Right lobe of liver (tissue), 6 donors: ENCODE measurements at regions not wholly inside any gene's neighbourhood (a gene's known extent, or its start where the extent isn't known, plus 50 kb on each side); places are given as distances from the start of the nearest gene placed in this dataset.

Source experiments
- ATAC-seq, 4 donors: fragments of 200-7000 bp; cut with Tn5 transposase; one replicate each; pipeline ENCODE4 v1.9.1; 2020; ENCODE audit warnings: mild to moderate bottlenecking in 4 of 4, moderate library complexity in 4 of 4
- DNase-seq, 3 donors: peaks; one replicate each; pipeline ENCODE4 v3.0.0-alpha.2; 2020
- H3K27ac ChIP-seq, 3 donors: fragments of 200-600 bp; one replicate each; pipeline ENCODE4 v1.8.0; 2022
- H3K27me3 ChIP-seq, 2 donors: fragments of 200-600 bp; one replicate each; pipeline ENCODE4 v1.8.0; 2022
- H3K36me3 ChIP-seq, 4 donors: fragments of 200-600 bp; sonication (generic) in 1 of 4; one replicate each; pipeline versions ENCODE4 v1.5.1 to v1.8.0; 2017 to 2022; ENCODE audit warnings: control low read depth in 1 of 4
- H3K4me1 ChIP-seq, 4 donors: fragments of 200-600 bp; sonication (generic) in 1 of 4; one replicate each; pipeline versions ENCODE4 v1.5.1 to v1.8.0; 2017 to 2022; ENCODE audit warnings: control low read depth in 1 of 4
- H3K4me3 ChIP-seq, 3 donors: fragments of 200-600 bp; one replicate each; pipeline ENCODE4 v1.8.0; 2022
- H3K9me3 ChIP-seq, 4 donors: fragments of 200-600 bp; sonication (generic) in 1 of 4; one replicate each; pipeline versions ENCODE4 v1.5.1 to v1.8.0; 2017 to 2022; ENCODE audit warnings: control low read depth in 1 of 4
- POLR2A ChIP-seq: fragments of 450-650 bp; IDR thresholded peaks from one replicate; pipeline ENCODE4 v1.6.1; 2017; ENCODE audit warnings: antibody characterized with exemption, mild to moderate bottlenecking
- WGBS: methylation state at CpG from one replicate; pipeline ENCODE4 v1.1.6; 2018; ENCODE audit warnings: low coverage, low lambda C conversion rate; ENCODE audit not compliant: insufficient coverage; ENCODE audit errors: missing lambda C conversion rate; 5-methylcytosine and 5-hydroxymethylcytosine counted together
- intact Hi-C, 2 donors: fragments of 100-400 bp; cut with DNase I; formaldehyde crosslinking; loops; one replicate each; pipeline versions ENCODE4 v1.11.2 to v1.14.1; 2022
- TF ChIP-seq, protein P1 (sequence below), 4 donors: fragments of 200-600 bp in 3 of 4; fragments of 450-650 bp in 1 of 4; IDR thresholded peaks; one replicate each; pipeline versions ENCODE4 v1.5.1 to v1.8.0; 2016 to 2022; ENCODE audit warnings: antibody characterized with exemption in 4 of 4, mild to moderate bottlenecking in 2 of 4
- donor health status: DM: no; HTN: yes; CAD: no.
- donor health status: DM: no; HTN: no; CAD: no.
- donor health status: DM: no; HTN: no; CAD: no.
- donor health status: DM: no; HTN: yes; CAD: no.
- donor health status: DM: no; HTN: yes; CAD: no.

GRCh38 chr11:36753960-36754359 lies 155.9 kb upstream of the RAG2 start:
- DNase-seq (no peak), ATAC-seq (no peak)
- TF ChIP-seq POLR2A: no peak
- TF ChIP-seq, protein P1, sequence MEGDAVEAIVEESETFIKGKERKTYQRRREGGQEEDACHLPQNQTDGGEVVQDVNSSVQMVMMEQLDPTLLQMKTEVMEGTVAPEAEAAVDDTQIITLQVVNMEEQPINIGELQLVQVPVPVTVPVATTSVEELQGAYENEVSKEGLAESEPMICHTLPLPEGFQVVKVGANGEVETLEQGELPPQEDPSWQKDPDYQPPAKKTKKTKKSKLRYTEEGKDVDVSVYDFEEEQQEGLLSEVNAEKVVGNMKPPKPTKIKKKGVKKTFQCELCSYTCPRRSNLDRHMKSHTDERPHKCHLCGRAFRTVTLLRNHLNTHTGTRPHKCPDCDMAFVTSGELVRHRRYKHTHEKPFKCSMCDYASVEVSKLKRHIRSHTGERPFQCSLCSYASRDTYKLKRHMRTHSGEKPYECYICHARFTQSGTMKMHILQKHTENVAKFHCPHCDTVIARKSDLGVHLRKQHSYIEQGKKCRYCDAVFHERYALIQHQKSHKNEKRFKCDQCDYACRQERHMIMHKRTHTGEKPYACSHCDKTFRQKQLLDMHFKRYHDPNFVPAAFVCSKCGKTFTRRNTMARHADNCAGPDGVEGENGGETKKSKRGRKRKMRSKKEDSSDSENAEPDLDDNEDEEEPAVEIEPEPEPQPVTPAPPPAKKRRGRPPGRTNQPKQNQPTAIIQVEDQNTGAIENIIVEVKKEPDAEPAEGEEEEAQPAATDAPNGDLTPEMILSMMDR (IDR thresholded peaks at IDR 0.05): no peak
- WGBS: 55% methylated on average over 4 of the region's 6 CpGs
- H3K27me3 ChIP-seq: no peaks in the 10 kb centered on the region
- no peaks in the 10 kb centered on the region for H3K9me3 ChIP-seq
- H3K36me3 ChIP-seq: no peaks in the 10 kb centered on the region
- intact Hi-C loops: no loop called here
- H3K27ac ChIP-seq: no peak overlapping the region
- no peak overlapping the region for H3K4me3 ChIP-seq
- H3K4me1 ChIP-seq: no peaks in the 10 kb centered on the region

DNA sequence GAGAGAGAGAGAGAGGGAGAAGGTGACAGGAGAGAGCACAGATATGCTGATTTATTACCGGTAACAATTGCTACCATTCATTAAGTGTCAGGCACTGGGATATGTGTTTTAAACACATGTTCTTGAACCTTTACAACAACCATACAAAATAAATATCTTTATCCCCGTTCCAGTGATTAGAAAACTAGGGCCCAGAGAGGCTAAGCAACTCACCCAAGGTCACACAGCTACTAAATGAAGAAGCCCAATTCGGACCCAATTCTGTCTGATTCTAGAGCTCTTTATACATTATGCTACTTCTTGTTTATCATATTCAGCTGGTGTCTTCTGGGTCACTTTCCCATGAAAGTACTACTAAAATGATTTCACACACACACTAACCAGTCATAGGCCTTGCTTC lies 154.0 kb upstream of the RAG2 start:
- DNase-seq (no peak), ATAC-seq (no peak)
- 51% methylated on average over 3 of the region's 3 CpGs for WGBS
- Histone ChIP-seq H3K27ac (no peak overlapping the region), H3K4me3 (no peak overlapping the region), H3K36me3 (no peaks in the 10 kb centered on the region), H3K4me1 (no peaks in the 10 kb centered on the region), H3K9me3 (no peaks in the 10 kb centered on the region), H3K27me3 (no peaks in the 10 kb centered on the region)
- no peak for TF ChIP-seq POLR2A
- TF ChIP-seq, protein P1 (IDR thresholded peaks at IDR 0.05): no peak
- intact Hi-C loops: no loop called here

- DNase-seq: no peak
- Histone ChIP-seq H3K27me3 (no peaks in the 10 kb centered on the region), H3K4me1 (peaks cover 0 to 3% (median 0%) of the 10 kb centered on the region in 4 donors), H3K4me3 (no peak overlapping the region), H3K27ac (no peak overlapping the region), H3K36me3 (no peaks in the 10 kb centered on the region), H3K9me3 (no peaks in the 10 kb centered on the region)
- intact Hi-C loops: no loop called here
- no peak for ATAC-seq
- WGBS: 28% methylated on average over 4 of the region's 4 CpGs
- TF ChIP-seq, protein P1 (IDR thresholded peaks at IDR 0.05): no peak
- TF ChIP-seq POLR2A: no peak
These were observed 153.3 kb upstream of the RAG2 start for GRCh38 chr11:36751335-36751781.

- ATAC-seq (no peak), DNase-seq (no peak)
- no peak overlapping the region for H3K27ac ChIP-seq
- H3K4me3 ChIP-seq: no peak overlapping the region
- TF ChIP-seq POLR2A: no peak
- TF ChIP-seq, protein P1 (IDR thresholded peaks at IDR 0.05): no peak
- H3K36me3 ChIP-seq: no peaks in the 10 kb centered on the region
- WGBS: 14% methylated on average over 1 of the region's 1 CpG
- H3K27me3 ChIP-seq: no peaks in the 10 kb centered on the region
- intact Hi-C loops: no loop called here
- H3K9me3 ChIP-seq: no peaks in the 10 kb centered on the region
- peaks cover 0 to 3% (median 0%) of the 10 kb centered on the region in 4 donors for H3K4me1 ChIP-seq
These were observed 152.3 kb upstream of the RAG2 start for GRCh38 chr11:36750349-36750748.

DNA sequence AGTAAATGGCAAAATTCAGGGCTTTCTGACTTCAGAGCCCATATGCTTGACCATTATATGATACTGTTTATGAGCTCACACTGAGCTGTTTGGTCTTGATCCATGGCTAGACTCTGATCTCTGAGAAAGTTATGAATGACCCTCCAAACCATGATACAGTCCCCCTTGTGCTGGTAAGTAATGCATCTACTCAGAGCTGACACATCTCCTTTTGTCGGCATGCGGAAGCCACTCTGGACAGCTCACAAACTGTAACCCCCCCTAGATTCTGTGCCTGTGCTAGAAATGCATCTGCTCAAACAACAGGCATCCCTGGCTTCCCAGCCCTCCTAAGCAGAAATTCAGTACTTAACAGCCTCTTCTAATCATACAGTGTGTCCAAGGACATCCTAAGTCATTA lies 150.8 kb upstream of the RAG2 start:
- no peak overlapping the region for H3K27ac ChIP-seq
- no peaks in the 10 kb centered on the region for H3K36me3 ChIP-seq
- no peaks in the 10 kb centered on the region for H3K27me3 ChIP-seq
- no peak overlapping the region for H3K4me3 ChIP-seq
- ATAC-seq (no peak), DNase-seq (no peak)
- intact Hi-C loops: loop anchor here in 1 of 2 donors (5.0 kb wide), 1 partner anchor 47 kb away; no protein-coding TSS in a partner anchor
- TF ChIP-seq POLR2A: no peak
- TF ChIP-seq, protein P1 (IDR thresholded peaks at IDR 0.05): no peak
- no peaks in the 10 kb centered on the region for H3K9me3 ChIP-seq
- H3K4me1 ChIP-seq: peaks cover 0 to 3% (median 0%) of the 10 kb centered on the region in 4 donors
- 71% methylated on average over 2 of the region's 2 CpGs for WGBS
